ENCODE measurements at regions not wholly inside any gene's neighbourhood (a gene's known extent, or its start where the extent isn't known, plus 50 kb on each side); places are given as distances from the start of the nearest gene placed in this dataset.

DNA sequence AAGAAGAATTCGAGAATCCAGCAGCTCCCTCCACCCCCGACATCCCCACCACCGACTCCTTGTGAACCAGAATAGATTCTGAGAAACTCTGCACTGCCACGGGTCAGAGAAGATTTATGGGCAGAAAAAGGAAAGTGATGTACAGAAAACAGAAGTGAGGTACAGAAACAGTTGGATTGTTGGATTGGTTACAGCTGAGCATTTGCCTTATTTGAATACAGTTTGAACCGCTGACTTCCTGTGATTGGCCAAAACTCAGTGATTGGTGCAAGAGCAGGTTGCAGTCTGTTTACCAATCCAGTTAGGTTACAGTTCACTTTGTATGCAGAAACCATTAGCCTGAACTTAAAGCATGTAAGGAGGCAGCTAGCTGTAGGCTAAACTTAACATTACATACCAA lies 131.2 kb upstream of the HDDC2 start:
- H3K9ac ChIP-seq, result no peak overlapping the region
- H3F3A ChIP-seq (replicated peaks; ENCODE audit: insufficient read depth), result no peaks in the 10 kb centered on the region
- no peaks in the 10 kb centered on the region for H3K9me2 ChIP-seq
- no peak overlapping the region for H2AFZ ChIP-seq (ENCODE audit: low read depth)
- H3K36me3 ChIP-seq (replicated peaks in 1 of 2; ENCODE audit: control insufficient read depth in 1 of 2, insufficient read depth in 2 of 2, low read length in 1 of 2), result no peaks in the 10 kb centered on the region
- ChIA-PET CTCF (no interaction called here), POLR2A (no interaction called here)
- no peaks in the 10 kb centered on the region; a peak in 1 of 4 replicates for H3K4me1 ChIP-seq (ENCODE audit: control insufficient read depth in 1 of 2, insufficient read depth in 2 of 2, low read depth in 1 of 2, low read length in 1 of 2)
- no peaks in the 10 kb centered on the region for H3K79me2 ChIP-seq (ENCODE audit: insufficient read depth)
- no peaks in the 10 kb centered on the region for H3K27me3 ChIP-seq (ENCODE audit: insufficient read depth)
- WGBS (ENCODE audit: low lambda C conversion rate), result 1% methylated on average over 5 of the region's 5 CpGs
- no peak overlapping the region for H3K27ac ChIP-seq (ENCODE audit: low read depth in 2 of 2, low read length in 1 of 2)
- no peak overlapping the region for H3K4me3 ChIP-seq (ENCODE audit: low read depth in 2 of 2, low read length in 1 of 2)
- TF ChIP-seq, protein P1, sequence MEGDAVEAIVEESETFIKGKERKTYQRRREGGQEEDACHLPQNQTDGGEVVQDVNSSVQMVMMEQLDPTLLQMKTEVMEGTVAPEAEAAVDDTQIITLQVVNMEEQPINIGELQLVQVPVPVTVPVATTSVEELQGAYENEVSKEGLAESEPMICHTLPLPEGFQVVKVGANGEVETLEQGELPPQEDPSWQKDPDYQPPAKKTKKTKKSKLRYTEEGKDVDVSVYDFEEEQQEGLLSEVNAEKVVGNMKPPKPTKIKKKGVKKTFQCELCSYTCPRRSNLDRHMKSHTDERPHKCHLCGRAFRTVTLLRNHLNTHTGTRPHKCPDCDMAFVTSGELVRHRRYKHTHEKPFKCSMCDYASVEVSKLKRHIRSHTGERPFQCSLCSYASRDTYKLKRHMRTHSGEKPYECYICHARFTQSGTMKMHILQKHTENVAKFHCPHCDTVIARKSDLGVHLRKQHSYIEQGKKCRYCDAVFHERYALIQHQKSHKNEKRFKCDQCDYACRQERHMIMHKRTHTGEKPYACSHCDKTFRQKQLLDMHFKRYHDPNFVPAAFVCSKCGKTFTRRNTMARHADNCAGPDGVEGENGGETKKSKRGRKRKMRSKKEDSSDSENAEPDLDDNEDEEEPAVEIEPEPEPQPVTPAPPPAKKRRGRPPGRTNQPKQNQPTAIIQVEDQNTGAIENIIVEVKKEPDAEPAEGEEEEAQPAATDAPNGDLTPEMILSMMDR (IDR thresholded peaks at IDR 0.05), result no peak
- TF ChIP-seq RFX5 (IDR thresholded peaks at IDR 0.05; ENCODE audit: low read length) (no peak), MXI1 (IDR thresholded peaks at IDR 0.05; ENCODE audit: low read depth, low read length) (no peak), MEF2A (IDR thresholded peaks at IDR 0.05; ENCODE audit: borderline replicate concordance, low read depth) (no peak), RCOR1 (IDR thresholded peaks at IDR 0.05; ENCODE audit: low read length) (no peak), YY1 (IDR thresholded peaks at IDR 0.05; ENCODE audit: low read depth) (no peak)
- TF ChIP-seq, protein P2, sequence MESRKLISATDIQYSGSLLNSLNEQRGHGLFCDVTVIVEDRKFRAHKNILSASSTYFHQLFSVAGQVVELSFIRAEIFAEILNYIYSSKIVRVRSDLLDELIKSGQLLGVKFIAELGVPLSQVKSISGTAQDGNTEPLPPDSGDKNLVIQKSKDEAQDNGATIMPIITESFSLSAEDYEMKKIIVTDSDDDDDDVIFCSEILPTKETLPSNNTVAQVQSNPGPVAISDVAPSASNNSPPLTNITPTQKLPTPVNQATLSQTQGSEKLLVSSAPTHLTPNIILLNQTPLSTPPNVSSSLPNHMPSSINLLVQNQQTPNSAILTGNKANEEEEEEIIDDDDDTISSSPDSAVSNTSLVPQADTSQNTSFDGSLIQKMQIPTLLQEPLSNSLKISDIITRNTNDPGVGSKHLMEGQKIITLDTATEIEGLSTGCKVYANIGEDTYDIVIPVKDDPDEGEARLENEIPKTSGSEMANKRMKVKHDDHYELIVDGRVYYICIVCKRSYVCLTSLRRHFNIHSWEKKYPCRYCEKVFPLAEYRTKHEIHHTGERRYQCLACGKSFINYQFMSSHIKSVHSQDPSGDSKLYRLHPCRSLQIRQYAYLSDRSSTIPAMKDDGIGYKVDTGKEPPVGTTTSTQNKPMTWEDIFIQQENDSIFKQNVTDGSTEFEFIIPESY (IDR thresholded peaks at IDR 0.05; ENCODE audit: borderline replicate concordance, low read depth), result no peak
- no peaks in the 10 kb centered on the region for H3K9me3 ChIP-seq
- H3K4me2 ChIP-seq, result no peak overlapping the region
- DNase-seq, result no peak
- no peaks in the 10 kb centered on the region for H4K20me1 ChIP-seq (ENCODE audit: insufficient read depth)

DNA sequence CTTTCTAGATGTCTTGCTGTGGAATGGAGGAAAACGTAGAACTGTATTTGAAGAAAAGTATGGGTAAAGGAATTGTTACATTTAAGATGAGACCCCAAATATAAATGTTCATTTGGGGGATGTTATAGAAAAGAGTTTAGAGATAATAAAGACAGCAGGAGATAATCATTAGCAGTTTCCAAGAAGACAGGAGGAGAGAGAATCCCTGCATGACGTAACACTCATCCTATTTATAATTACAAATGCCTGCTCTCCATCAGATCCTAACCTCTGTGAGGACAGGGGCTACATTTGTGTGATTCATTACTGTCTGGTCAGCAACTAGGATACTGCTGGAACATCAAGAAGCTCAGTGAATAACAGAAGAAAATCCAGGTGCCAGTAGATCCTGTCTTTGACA lies 133.0 kb upstream of the HDDC2 start:
- CTCF ChIA-PET, result no interaction called here
- Histone ChIP-seq H3K27ac (ENCODE audit: low read depth in 2 of 2, low read length in 1 of 2) (no peak overlapping the region), H3F3A (replicated peaks; ENCODE audit: insufficient read depth) (no peaks in the 10 kb centered on the region), H3K4me1 (ENCODE audit: control insufficient read depth in 1 of 2, insufficient read depth in 2 of 2, low read depth in 1 of 2, low read length in 1 of 2) (no peaks in the 10 kb centered on the region; a peak in 1 of 4 replicates), H3K4me2 (no peak overlapping the region), H3K4me3 (ENCODE audit: low read depth in 2 of 2, low read length in 1 of 2) (no peak overlapping the region), H3K79me2 (ENCODE audit: insufficient read depth) (no peaks in the 10 kb centered on the region), H3K9me2 (no peaks in the 10 kb centered on the region), H2AFZ (ENCODE audit: low read depth) (no peak overlapping the region), H3K36me3 (replicated peaks in 1 of 2; ENCODE audit: control insufficient read depth in 1 of 2, insufficient read depth in 2 of 2, low read length in 1 of 2) (no peaks in the 10 kb centered on the region), H4K20me1 (ENCODE audit: insufficient read depth) (no peaks in the 10 kb centered on the region), H3K27me3 (ENCODE audit: insufficient read depth) (no peaks in the 10 kb centered on the region), H3K9ac (no peak overlapping the region), H3K9me3 (no peaks in the 10 kb centered on the region)
- TF ChIP-seq, protein P3, sequence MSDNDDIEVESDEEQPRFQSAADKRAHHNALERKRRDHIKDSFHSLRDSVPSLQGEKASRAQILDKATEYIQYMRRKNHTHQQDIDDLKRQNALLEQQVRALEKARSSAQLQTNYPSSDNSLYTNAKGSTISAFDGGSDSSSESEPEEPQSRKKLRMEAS (IDR thresholded peaks at IDR 0.05; ENCODE audit: low read depth), result no peak
- TF ChIP-seq, protein P4, sequence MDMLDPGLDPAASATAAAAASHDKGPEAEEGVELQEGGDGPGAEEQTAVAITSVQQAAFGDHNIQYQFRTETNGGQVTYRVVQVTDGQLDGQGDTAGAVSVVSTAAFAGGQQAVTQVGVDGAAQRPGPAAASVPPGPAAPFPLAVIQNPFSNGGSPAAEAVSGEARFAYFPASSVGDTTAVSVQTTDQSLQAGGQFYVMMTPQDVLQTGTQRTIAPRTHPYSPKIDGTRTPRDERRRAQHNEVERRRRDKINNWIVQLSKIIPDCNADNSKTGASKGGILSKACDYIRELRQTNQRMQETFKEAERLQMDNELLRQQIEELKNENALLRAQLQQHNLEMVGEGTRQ (IDR thresholded peaks at IDR 0.05; ENCODE audit: borderline replicate concordance, low read depth, low read length), result no peak
- TF ChIP-seq RCOR1 (IDR thresholded peaks at IDR 0.05; ENCODE audit: low read length) (no peak), YY1 (IDR thresholded peaks at IDR 0.05; ENCODE audit: low read depth) (no peak), CHD2 (IDR thresholded peaks at IDR 0.05; ENCODE audit: low read length, partially characterized antibody) (no peak), MEF2A (IDR thresholded peaks at IDR 0.05; ENCODE audit: borderline replicate concordance, low read depth) (no peak), EP300 (IDR thresholded peaks at IDR 0.05; ENCODE audit: borderline replicate concordance in 1 of 2, low read depth in 1 of 2, low read length in 1 of 2) (no peak)
- TF ChIP-seq, protein P5, sequence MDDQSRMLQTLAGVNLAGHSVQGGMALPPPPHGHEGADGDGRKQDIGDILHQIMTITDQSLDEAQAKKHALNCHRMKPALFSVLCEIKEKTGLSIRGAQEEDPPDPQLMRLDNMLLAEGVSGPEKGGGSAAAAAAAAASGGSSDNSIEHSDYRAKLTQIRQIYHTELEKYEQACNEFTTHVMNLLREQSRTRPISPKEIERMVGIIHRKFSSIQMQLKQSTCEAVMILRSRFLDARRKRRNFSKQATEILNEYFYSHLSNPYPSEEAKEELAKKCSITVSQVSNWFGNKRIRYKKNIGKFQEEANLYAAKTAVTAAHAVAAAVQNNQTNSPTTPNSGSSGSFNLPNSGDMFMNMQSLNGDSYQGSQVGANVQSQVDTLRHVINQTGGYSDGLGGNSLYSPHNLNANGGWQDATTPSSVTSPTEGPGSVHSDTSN (IDR thresholded peaks at IDR 0.05), result no peak
- DNase-seq, result no peak
- WGBS (ENCODE audit: low lambda C conversion rate), result 0% methylated on average over 2 of the region's 2 CpGs
- POLR2A ChIA-PET, result no interaction called here
